ENCODE measurements at regions not wholly inside any gene's neighbourhood (a gene's known extent, or its start where the extent isn't known, plus 50 kb on each side); places are given as distances from the start of the nearest gene placed in this dataset.

- intact Hi-C loops (cut with micrococcal nuclease) (no loop called here), in situ Hi-C loops (cut with MboI; ENCODE audit: low sequenced_read_pairs) (no loop called here), dilution Hi-C loops (cut with HindIII; ENCODE audit: low sequenced_read_pairs, unreplicated experiment) (no loop called here)
- Histone ChIP-seq H4K20me1 (ENCODE audit: insufficient read depth, low read length) (no peaks in the 10 kb centered on the region), H3K14ac (replicated peaks; ENCODE audit: low read depth, low read length) (no peak overlapping the region), H2BK15ac (ENCODE audit: low read depth, low read length) (no peak overlapping the region), H2BK120ac (ENCODE audit: low read depth, low read length) (no peak overlapping the region), H2AK9ac (replicated peaks; ENCODE audit: low read depth, low read length, poor library complexity) (no peak overlapping the region), H2BK20ac (ENCODE audit: low read depth, low read length) (no peak overlapping the region), H4K91ac (ENCODE audit: insufficient read depth, low read depth, low read length) (no peak overlapping the region), H2AK5ac (ENCODE audit: low read depth, low read length) (no peak overlapping the region), H3K36me3 (ENCODE audit: control insufficient read depth, insufficient read depth, low read length) (no peaks in the 10 kb centered on the region), H3K9ac (ENCODE audit: low read depth, low read length) (no peak overlapping the region), H3K9me3 (ENCODE audit: control insufficient read depth, insufficient read depth, low read length) (peaks cover 12% of the 10 kb centered on the region; the same call in 1 of the 2 replicates), H2BK5ac (ENCODE audit: low read depth, low read length, poor library complexity, severe bottlenecking) (no peak overlapping the region), H3K27me3 (ENCODE audit: control insufficient read depth, insufficient read depth, low read length) (no peaks in the 10 kb centered on the region), H3K4me2 (ENCODE audit: low read depth, low read length) (no peak overlapping the region), H3K4me3 (ENCODE audit: insufficient read depth, low read depth, low read length) (no peak overlapping the region), H3K56ac (ENCODE audit: extremely low read depth, insufficient read depth, low read length) (no peak overlapping the region), H3K9me1 (ENCODE audit: insufficient read depth, low read length) (no peaks in the 10 kb centered on the region), H4K8ac (ENCODE audit: low read depth in 2 of 2, low read length in 2 of 2) (no peak overlapping the region), H3K18ac (ENCODE audit: low read depth, low read length) (no peak overlapping the region), H3K4me1 (ENCODE audit: control insufficient read depth, insufficient read depth, low read length) (no peaks in the 10 kb centered on the region), H3K27ac (ENCODE audit: insufficient read depth, low read length) (no peak overlapping the region), H3K4ac (ENCODE audit: low read depth, low read length) (no peak overlapping the region), H3K23ac (ENCODE audit: low read depth, low read length) (no peak overlapping the region), H4K5ac (ENCODE audit: low read depth, low read length) (no peak overlapping the region), H3K79me1 (ENCODE audit: low read depth in 1 of 2, low read length in 2 of 2) (no peaks in the 10 kb centered on the region), H2AFZ (replicated peaks; ENCODE audit: low read length, poor library complexity) (no peak overlapping the region)
- WGBS, 2 experiments (ENCODE audit: extremely low coverage in 2 of 2, insufficient read length in 1 of 2): no CpG with 5 or more reads among the region's 7 CpGs
- no peak for DNase-seq
- BruUV-seq (replicated peaks): no TSS peak
- CTCF ChIA-PET: no interaction called here
- no peak for TF ChIP-seq SMC3 (IDR thresholded peaks at IDR 0.05; ENCODE audit: low read depth, low read length)
- no peak for TF ChIP-seq ELK1 (IDR thresholded peaks at IDR 0.05; ENCODE audit: borderline replicate concordance, low read depth, low read length)
- TF ChIP-seq RAD21 (IDR thresholded peaks at IDR 0.05; ENCODE audit: low read length): no peak
- TF ChIP-seq FOS (IDR thresholded peaks at IDR 0.05; ENCODE audit: low read depth, low read length): no peak
- no peak for TF ChIP-seq CTCF (conservative IDR thresholded peaks at IDR 0.05; ENCODE audit: low read depth, low read length)
- TF ChIP-seq USF2 (IDR thresholded peaks at IDR 0.05; ENCODE audit: low read depth, low read length): no peak
- no peak for TF ChIP-seq MAFK (IDR thresholded peaks at IDR 0.05; ENCODE audit: low read depth, low read length)
- TF ChIP-seq CEBPB (IDR thresholded peaks at IDR 0.05; ENCODE audit: low read depth, low read length): no peak
- no peak for TF ChIP-seq BHLHE40 (IDR thresholded peaks at IDR 0.05; ENCODE audit: low read depth, low read length)
- no peak for TF ChIP-seq RFX5 (IDR thresholded peaks at IDR 0.05; ENCODE audit: low read depth, low read length)
- TF ChIP-seq MXI1 (IDR thresholded peaks at IDR 0.05; ENCODE audit: borderline replicate concordance, low read depth, low read length): no peak
- POLR2A ChIA-PET (ENCODE audit: unreplicated experiment): no interaction called here
- ATAC-seq (ENCODE audit: low read depth): no peak
These were observed 115.7 kb upstream of the ZNF536 start for GRCh38 chr19:30256496-30256850.

Data from IMR-90 (cell line).